ENCODE measurements at regions not wholly inside any gene's neighbourhood (a gene's known extent, or its start where the extent isn't known, plus 50 kb on each side); places are given as distances from the start of the nearest gene placed in this dataset.

DNA sequence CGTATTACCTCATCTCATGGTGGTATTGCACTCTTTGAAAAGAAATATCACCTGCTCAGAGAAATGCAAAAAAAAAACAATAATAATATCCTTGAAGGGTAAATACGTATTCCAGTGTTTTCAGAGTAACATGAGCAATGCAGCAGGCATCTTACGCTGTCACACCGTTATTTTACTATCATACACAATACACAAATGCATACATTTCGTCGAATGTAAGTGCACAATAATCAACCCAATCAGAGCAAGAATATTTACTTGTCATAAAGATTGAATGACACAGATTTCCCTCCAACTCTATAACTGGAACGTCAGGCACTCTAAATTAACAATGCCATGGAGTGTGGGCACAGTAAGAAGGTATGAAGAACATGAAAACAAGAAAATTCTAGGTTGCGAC, 1050.1 kb downstream of the PLA2G4A start:
- no peak for TF ChIP-seq TAF1 (conservative IDR thresholded peaks at IDR 0.05)
- TF ChIP-seq, protein P1, sequence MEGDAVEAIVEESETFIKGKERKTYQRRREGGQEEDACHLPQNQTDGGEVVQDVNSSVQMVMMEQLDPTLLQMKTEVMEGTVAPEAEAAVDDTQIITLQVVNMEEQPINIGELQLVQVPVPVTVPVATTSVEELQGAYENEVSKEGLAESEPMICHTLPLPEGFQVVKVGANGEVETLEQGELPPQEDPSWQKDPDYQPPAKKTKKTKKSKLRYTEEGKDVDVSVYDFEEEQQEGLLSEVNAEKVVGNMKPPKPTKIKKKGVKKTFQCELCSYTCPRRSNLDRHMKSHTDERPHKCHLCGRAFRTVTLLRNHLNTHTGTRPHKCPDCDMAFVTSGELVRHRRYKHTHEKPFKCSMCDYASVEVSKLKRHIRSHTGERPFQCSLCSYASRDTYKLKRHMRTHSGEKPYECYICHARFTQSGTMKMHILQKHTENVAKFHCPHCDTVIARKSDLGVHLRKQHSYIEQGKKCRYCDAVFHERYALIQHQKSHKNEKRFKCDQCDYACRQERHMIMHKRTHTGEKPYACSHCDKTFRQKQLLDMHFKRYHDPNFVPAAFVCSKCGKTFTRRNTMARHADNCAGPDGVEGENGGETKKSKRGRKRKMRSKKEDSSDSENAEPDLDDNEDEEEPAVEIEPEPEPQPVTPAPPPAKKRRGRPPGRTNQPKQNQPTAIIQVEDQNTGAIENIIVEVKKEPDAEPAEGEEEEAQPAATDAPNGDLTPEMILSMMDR (IDR thresholded peaks at IDR 0.05; ENCODE audit: low read depth, low read length, missing input control), result no peak
- TF ChIP-seq GABPA (IDR thresholded peaks at IDR 0.05 in 1 of 2, conservative IDR thresholded peaks at IDR 0.05 in 1 of 2), result no peak
- TF ChIP-seq RXRA (IDR thresholded peaks at IDR 0.05), result no peak
- no peak for TF ChIP-seq FOXA1 (IDR thresholded peaks at IDR 0.05)
- TF ChIP-seq, protein P2, sequence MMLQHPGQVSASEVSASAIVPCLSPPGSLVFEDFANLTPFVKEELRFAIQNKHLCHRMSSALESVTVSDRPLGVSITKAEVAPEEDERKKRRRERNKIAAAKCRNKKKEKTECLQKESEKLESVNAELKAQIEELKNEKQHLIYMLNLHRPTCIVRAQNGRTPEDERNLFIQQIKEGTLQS (IDR thresholded peaks at IDR 0.05), result no peak
- TF ChIP-seq, protein P3, sequence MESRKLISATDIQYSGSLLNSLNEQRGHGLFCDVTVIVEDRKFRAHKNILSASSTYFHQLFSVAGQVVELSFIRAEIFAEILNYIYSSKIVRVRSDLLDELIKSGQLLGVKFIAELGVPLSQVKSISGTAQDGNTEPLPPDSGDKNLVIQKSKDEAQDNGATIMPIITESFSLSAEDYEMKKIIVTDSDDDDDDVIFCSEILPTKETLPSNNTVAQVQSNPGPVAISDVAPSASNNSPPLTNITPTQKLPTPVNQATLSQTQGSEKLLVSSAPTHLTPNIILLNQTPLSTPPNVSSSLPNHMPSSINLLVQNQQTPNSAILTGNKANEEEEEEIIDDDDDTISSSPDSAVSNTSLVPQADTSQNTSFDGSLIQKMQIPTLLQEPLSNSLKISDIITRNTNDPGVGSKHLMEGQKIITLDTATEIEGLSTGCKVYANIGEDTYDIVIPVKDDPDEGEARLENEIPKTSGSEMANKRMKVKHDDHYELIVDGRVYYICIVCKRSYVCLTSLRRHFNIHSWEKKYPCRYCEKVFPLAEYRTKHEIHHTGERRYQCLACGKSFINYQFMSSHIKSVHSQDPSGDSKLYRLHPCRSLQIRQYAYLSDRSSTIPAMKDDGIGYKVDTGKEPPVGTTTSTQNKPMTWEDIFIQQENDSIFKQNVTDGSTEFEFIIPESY (IDR thresholded peaks at IDR 0.05), result no peak
- no peak for TF ChIP-seq EGR1 (IDR thresholded peaks at IDR 0.05; ENCODE audit: low read depth in 2 of 2)
- TF ChIP-seq, protein P4, sequence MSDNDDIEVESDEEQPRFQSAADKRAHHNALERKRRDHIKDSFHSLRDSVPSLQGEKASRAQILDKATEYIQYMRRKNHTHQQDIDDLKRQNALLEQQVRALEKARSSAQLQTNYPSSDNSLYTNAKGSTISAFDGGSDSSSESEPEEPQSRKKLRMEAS (IDR thresholded peaks at IDR 0.05), result no peak

All from liver (tissue), 3 donors.